Kidney epithelial cell (primary cell): ENCODE measurements at regions not wholly inside any gene's neighbourhood (a gene's known extent, or its start where the extent isn't known, plus 50 kb on each side); places are given as distances from the start of the nearest gene placed in this dataset.
"Not testable (repeated sequence)": the region's sequence is repeated elsewhere in the genome, so short reads cannot be mapped to it uniquely, and the experiment has no call there.

Source experiments
- DNase-seq: peaks from one replicate; pipeline ENCODE4 v3.0.0-alpha.2; 2010; ENCODE audit warnings: low read depth
- H3K27me3 ChIP-seq: 2 replicates; pipeline ENCODE4 v1.6.0; 2011; ENCODE audit warnings: low read length; ENCODE audit not compliant: control insufficient read depth, insufficient read depth
- H3K36me3 ChIP-seq: 2 replicates; pipeline ENCODE4 v1.5.1; 2011; ENCODE audit warnings: low read length; ENCODE audit not compliant: control insufficient read depth, insufficient read depth
- H3K4me3 ChIP-seq: 2 replicates; pipeline ENCODE4 v1.5.1; 2011; ENCODE audit warnings: low read depth, mild to moderate bottlenecking, control low read depth, low read length

GRCh38 chr1:83405789-83406188, 593.1 kb downstream of the TTLL7 start:
- H3K4me3 ChIP-seq = not testable (repeated sequence)

GRCh38 chr1:83403500-83403899, 595.4 kb downstream of the TTLL7 start:
- H3K4me3 ChIP-seq, DNase-seq, H3K36me3 ChIP-seq: not testable (repeated sequence)

More at GRCh38 chr1:83405789-83406188, 593.1 kb downstream of the TTLL7 start:
- not testable (repeated sequence) for DNase-seq, H3K36me3 ChIP-seq, H3K27me3 ChIP-seq

GRCh38 chr1:83401146-83401545, 597.8 kb downstream of the TTLL7 start:
- not testable (repeated sequence) for H3K27me3 ChIP-seq, DNase-seq, H3K36me3 ChIP-seq, H3K4me3 ChIP-seq

More at GRCh38 chr1:83403500-83403899, 595.4 kb downstream of the TTLL7 start:
- H3K27me3 ChIP-seq = not testable (repeated sequence)

- not testable (repeated sequence) for H3K27me3 ChIP-seq, DNase-seq, H3K36me3 ChIP-seq, H3K4me3 ChIP-seq
These were observed 598.8 kb downstream of the TTLL7 start for GRCh38 chr1:83400173-83400572.

GRCh38 chr1:83398125-83398524, 600.8 kb downstream of the TTLL7 start:
- H3K4me3 ChIP-seq, H3K36me3 ChIP-seq, DNase-seq, H3K27me3 ChIP-seq: not testable (repeated sequence)

- not testable (repeated sequence) for H3K36me3 ChIP-seq, DNase-seq, H3K4me3 ChIP-seq, H3K27me3 ChIP-seq
These were observed 603.8 kb downstream of the TTLL7 start for GRCh38 chr1:83395130-83395529.

- H3K36me3 ChIP-seq, H3K4me3 ChIP-seq, DNase-seq, H3K27me3 ChIP-seq: not testable (repeated sequence)
These were observed 612.0 kb downstream of the TTLL7 start for GRCh38 chr1:83386946-83387345.

GRCh38 chr1:83383107-83383506, 615.8 kb downstream of the TTLL7 start:
- not testable (repeated sequence) for H3K27me3 ChIP-seq, H3K4me3 ChIP-seq, H3K36me3 ChIP-seq, DNase-seq

- not testable (repeated sequence) for DNase-seq, H3K27me3 ChIP-seq, H3K36me3 ChIP-seq, H3K4me3 ChIP-seq
These were observed 625.9 kb downstream of the TTLL7 start for GRCh38 chr1:83373018-83373417.

GRCh38 chr1:83369853-83370252, 629.1 kb downstream of the TTLL7 start:
- not testable (repeated sequence) for H3K36me3 ChIP-seq, H3K4me3 ChIP-seq, DNase-seq, H3K27me3 ChIP-seq

GRCh38 chr1:83365320-83365719, 633.6 kb downstream of the TTLL7 start:
- not testable (repeated sequence) for H3K4me3 ChIP-seq, H3K27me3 ChIP-seq, H3K36me3 ChIP-seq, DNase-seq

GRCh38 chr1:83345375-83345774, 653.6 kb downstream of the TTLL7 start:
- H3K27me3 ChIP-seq, H3K36me3 ChIP-seq, DNase-seq, H3K4me3 ChIP-seq: not testable (repeated sequence)

GRCh38 chr1:83343767-83344166, 655.2 kb downstream of the TTLL7 start:
- H3K36me3 ChIP-seq, H3K4me3 ChIP-seq, DNase-seq, H3K27me3 ChIP-seq: not testable (repeated sequence)

- not testable (repeated sequence) for H3K4me3 ChIP-seq, H3K36me3 ChIP-seq, H3K27me3 ChIP-seq, DNase-seq
These were observed 655.9 kb downstream of the TTLL7 start for GRCh38 chr1:83342995-83343394.

- not testable (repeated sequence) for DNase-seq, H3K4me3 ChIP-seq, H3K36me3 ChIP-seq, H3K27me3 ChIP-seq
These were observed 666.6 kb downstream of the TTLL7 start for GRCh38 chr1:83332308-83332707.
